Endothelial cell of umbilical vein (primary cell): ENCODE measurements at regions not wholly inside any gene's neighbourhood (a gene's known extent, or its start where the extent isn't known, plus 50 kb on each side); places are given as distances from the start of the nearest gene placed in this dataset.

Experiments
- FOS ChIP-seq: IDR thresholded peaks from 2 replicates; pipeline ENCODE4 v1.6.1; 2011; ENCODE audit warnings: mild to moderate bottlenecking, low read length, moderate library complexity, borderline replicate concordance; ENCODE audit not compliant: insufficient read depth
- MYC ChIP-seq: IDR thresholded peaks from one replicate; pipeline ENCODE4 v1.6.1; 2011; ENCODE audit warnings: mild to moderate bottlenecking, low read depth, low read length
- POLR2A ChIP-seq: IDR thresholded peaks from 2 replicates; pipeline ENCODE4 v1.6.1; 2012; ENCODE audit warnings: low read depth, mild to moderate bottlenecking, control low read depth, low read length
- TF ChIP-seq, protein P1 (sequence below), 2 donors: IDR thresholded peaks; 1 replicate in 1 of 2; 2 replicates in 1 of 2; pipeline ENCODE4 v1.5.1; 2011; ENCODE audit warnings: low read length in 2 of 2, mild to moderate bottlenecking in 2 of 2, moderate library complexity in 2 of 2, control low read depth in 1 of 2, inconsistent platforms in 1 of 2, low read depth in 1 of 2; ENCODE audit not compliant: insufficient read depth in 1 of 2; ENCODE audit errors: extremely low read depth in 1 of 2

DNA sequence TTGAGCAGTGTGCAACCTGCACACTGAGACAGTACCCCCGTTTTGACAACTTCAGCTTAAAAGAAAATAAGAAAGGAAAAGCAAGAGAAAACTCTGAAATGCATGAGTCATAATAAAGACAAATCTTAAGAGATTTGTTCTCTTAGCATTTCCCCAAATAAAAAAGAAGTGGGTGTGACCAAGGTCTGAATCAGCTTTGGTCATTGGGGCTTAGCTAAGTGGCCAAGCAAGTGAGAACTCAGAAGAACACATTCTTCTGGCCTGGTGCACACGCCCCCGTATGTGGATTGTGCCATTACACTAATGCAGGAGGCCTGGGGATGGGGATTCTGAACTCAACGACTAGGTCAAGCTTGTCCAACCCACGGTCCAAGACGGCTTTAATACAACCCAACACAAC, 56.9 kb upstream of the PDZRN3 start:
- TF ChIP-seq, protein P1, sequence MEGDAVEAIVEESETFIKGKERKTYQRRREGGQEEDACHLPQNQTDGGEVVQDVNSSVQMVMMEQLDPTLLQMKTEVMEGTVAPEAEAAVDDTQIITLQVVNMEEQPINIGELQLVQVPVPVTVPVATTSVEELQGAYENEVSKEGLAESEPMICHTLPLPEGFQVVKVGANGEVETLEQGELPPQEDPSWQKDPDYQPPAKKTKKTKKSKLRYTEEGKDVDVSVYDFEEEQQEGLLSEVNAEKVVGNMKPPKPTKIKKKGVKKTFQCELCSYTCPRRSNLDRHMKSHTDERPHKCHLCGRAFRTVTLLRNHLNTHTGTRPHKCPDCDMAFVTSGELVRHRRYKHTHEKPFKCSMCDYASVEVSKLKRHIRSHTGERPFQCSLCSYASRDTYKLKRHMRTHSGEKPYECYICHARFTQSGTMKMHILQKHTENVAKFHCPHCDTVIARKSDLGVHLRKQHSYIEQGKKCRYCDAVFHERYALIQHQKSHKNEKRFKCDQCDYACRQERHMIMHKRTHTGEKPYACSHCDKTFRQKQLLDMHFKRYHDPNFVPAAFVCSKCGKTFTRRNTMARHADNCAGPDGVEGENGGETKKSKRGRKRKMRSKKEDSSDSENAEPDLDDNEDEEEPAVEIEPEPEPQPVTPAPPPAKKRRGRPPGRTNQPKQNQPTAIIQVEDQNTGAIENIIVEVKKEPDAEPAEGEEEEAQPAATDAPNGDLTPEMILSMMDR (IDR thresholded peaks at IDR 0.05; ENCODE audit: extremely low read depth in 1 of 2, insufficient read depth in 1 of 2, low read depth in 1 of 2, low read length in 2 of 2): no peak
- TF ChIP-seq FOS (no peak), MYC (no peak), POLR2A (no peak)
